DND-41 (cell line): ENCODE measurements at regions not wholly inside any gene's neighbourhood (a gene's known extent, or its start where the extent isn't known, plus 50 kb on each side); places are given as distances from the start of the nearest gene placed in this dataset.

Experiments
- ATAC-seq: fragments of 200-7000 bp; cut with Tn5 transposase; 3 replicates; pipeline ENCODE4 v1.9.1; 2021; ENCODE audit warnings: low read depth; ENCODE audit not compliant: insufficient read depth
- DNase-seq: peaks from one replicate; pipeline ENCODE4 v3.0.0-alpha.2; 2020
- H2AFZ ChIP-seq: 2 replicates; pipeline ENCODE4 v1.6.0; 2012; ENCODE audit warnings: low read depth, low read length
- H3K27ac ChIP-seq: 2 replicates; pipeline ENCODE4 v1.5.1; 2012; ENCODE audit warnings: low read length, inconsistent platforms
- H3K27me3 ChIP-seq: fragments of 200-600 bp; sonication (generic); 2 replicates; pipeline ENCODE4 v1.6.0; 2012; ENCODE audit warnings: low read length, mild to moderate bottlenecking, inconsistent platforms; ENCODE audit not compliant: insufficient read depth, poor library complexity
- H3K36me3 ChIP-seq: 2 replicates; pipeline ENCODE4 v1.5.1; 2012; ENCODE audit warnings: low read length, inconsistent platforms; ENCODE audit not compliant: insufficient read depth
- H3K4me1 ChIP-seq: 2 replicates; pipeline ENCODE4 v1.5.1; 2012; ENCODE audit warnings: mild to moderate bottlenecking, low read length; ENCODE audit not compliant: insufficient read depth
- H3K4me2 ChIP-seq: 2 replicates; pipeline ENCODE4 v1.6.0; 2012; ENCODE audit warnings: mild to moderate bottlenecking, moderate library complexity, low read length, inconsistent platforms; ENCODE audit not compliant: insufficient read depth
- H3K4me3 ChIP-seq, 2 experiments: fragments of 200-600 bp in 1 of 2; shearing (Covaris generic) in 1 of 2; 2 replicates each; pipeline ENCODE4 v1.5.1; 2012 to 2016; ENCODE audit warnings: inconsistent platforms in 2 of 2, low read length in 2 of 2, mild to moderate bottlenecking in 2 of 2, low read depth in 1 of 2, moderate library complexity in 1 of 2
- H3K79me2 ChIP-seq: 2 replicates; pipeline ENCODE4 v1.6.0; 2012; ENCODE audit warnings: low read length, inconsistent platforms; ENCODE audit not compliant: insufficient read depth
- H3K9ac ChIP-seq: 2 replicates; pipeline ENCODE4 v1.6.0; 2012; ENCODE audit warnings: low read depth, mild to moderate bottlenecking, inconsistent platforms, low read length, moderate library complexity
- H3K9me3 ChIP-seq: 2 replicates; pipeline ENCODE4 v1.5.1; 2012; ENCODE audit warnings: low read length, moderate library complexity, mild to moderate bottlenecking, inconsistent platforms; ENCODE audit not compliant: insufficient read depth, severe bottlenecking
- H4K20me1 ChIP-seq: 2 replicates; pipeline ENCODE4 v1.6.0; 2012; ENCODE audit warnings: low read length; ENCODE audit not compliant: insufficient read depth
- EZH2 ChIP-seq: IDR thresholded peaks from 3 replicates; pipeline ENCODE4 v1.6.1; 2012; ENCODE audit warnings: borderline replicate concordance, low read depth, mild to moderate bottlenecking, moderate library complexity, low read length, inconsistent platforms; ENCODE audit not compliant: severe bottlenecking
- TF ChIP-seq, protein P1 (sequence below): IDR thresholded peaks from 2 replicates; pipeline ENCODE4 v1.5.1; 2012; ENCODE audit warnings: borderline replicate concordance, low read length, moderate library complexity, mild to moderate bottlenecking; ENCODE audit not compliant: poor library complexity, severe bottlenecking; ENCODE audit errors: extremely low read depth

GRCh38 chr6:84929212-84929611, 164.8 kb upstream of the TBX18 start:
- DNase-seq (no peak), ATAC-seq (no peak)
- no peaks in the 10 kb centered on the region for H4K20me1 ChIP-seq
- no peak for TF ChIP-seq EZH2
- TF ChIP-seq, protein P1, sequence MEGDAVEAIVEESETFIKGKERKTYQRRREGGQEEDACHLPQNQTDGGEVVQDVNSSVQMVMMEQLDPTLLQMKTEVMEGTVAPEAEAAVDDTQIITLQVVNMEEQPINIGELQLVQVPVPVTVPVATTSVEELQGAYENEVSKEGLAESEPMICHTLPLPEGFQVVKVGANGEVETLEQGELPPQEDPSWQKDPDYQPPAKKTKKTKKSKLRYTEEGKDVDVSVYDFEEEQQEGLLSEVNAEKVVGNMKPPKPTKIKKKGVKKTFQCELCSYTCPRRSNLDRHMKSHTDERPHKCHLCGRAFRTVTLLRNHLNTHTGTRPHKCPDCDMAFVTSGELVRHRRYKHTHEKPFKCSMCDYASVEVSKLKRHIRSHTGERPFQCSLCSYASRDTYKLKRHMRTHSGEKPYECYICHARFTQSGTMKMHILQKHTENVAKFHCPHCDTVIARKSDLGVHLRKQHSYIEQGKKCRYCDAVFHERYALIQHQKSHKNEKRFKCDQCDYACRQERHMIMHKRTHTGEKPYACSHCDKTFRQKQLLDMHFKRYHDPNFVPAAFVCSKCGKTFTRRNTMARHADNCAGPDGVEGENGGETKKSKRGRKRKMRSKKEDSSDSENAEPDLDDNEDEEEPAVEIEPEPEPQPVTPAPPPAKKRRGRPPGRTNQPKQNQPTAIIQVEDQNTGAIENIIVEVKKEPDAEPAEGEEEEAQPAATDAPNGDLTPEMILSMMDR = no peak
- no peak overlapping the region for H3K9ac ChIP-seq
- H3K4me2 ChIP-seq = no peak overlapping the region
- H3K9me3 ChIP-seq = no peaks in the 10 kb centered on the region
- no peaks in the 10 kb centered on the region for H3K36me3 ChIP-seq
- H3K27ac ChIP-seq = no peak overlapping the region
- H3K4me1 ChIP-seq = no peaks in the 10 kb centered on the region
- H2AFZ ChIP-seq = no peak overlapping the region
- no peaks in the 10 kb centered on the region for H3K79me2 ChIP-seq
- H3K4me3 ChIP-seq = no peak overlapping the region
- H3K27me3 ChIP-seq = no peaks in the 10 kb centered on the region

DNA sequence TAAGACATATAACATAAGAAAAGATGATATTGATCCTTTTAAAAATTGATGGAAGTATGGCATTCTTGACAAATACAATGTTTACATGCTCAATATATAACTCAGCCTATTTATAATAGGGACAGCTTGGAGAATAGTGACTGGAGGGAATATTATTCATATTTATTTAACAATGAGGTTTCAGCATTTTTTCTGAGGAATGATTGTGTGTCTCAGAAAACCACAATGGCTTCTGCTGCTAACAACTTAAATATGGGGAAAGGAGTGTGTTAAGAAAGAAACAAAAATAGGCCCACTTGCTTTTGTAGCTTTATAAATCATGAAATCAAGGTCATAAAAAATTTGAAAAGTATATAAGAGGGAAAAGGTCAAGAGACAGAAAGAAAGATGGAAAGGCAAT, 163.2 kb upstream of the TBX18 start:
- no peaks in the 10 kb centered on the region for H3K9me3 ChIP-seq
- H3K36me3 ChIP-seq = no peaks in the 10 kb centered on the region
- H3K4me2 ChIP-seq = no peak overlapping the region
- H3K79me2 ChIP-seq = no peaks in the 10 kb centered on the region
- no peak overlapping the region for H3K4me3 ChIP-seq
- H4K20me1 ChIP-seq = no peaks in the 10 kb centered on the region
- TF ChIP-seq, protein P1 = no peak
- TF ChIP-seq EZH2 = no peak
- H3K27me3 ChIP-seq = no peaks in the 10 kb centered on the region
- H2AFZ ChIP-seq = no peak overlapping the region
- H3K9ac ChIP-seq = no peak overlapping the region
- ATAC-seq = no peak
- no peak for DNase-seq
- H3K4me1 ChIP-seq = no peaks in the 10 kb centered on the region
- H3K27ac ChIP-seq = no peak overlapping the region

- H4K20me1 ChIP-seq = no peaks in the 10 kb centered on the region
- DNase-seq = no peak
- H3K4me1 ChIP-seq = no peaks in the 10 kb centered on the region
- no peak overlapping the region for H2AFZ ChIP-seq
- H3K4me2 ChIP-seq = no peak overlapping the region
- no peak overlapping the region for H3K4me3 ChIP-seq
- H3K9ac ChIP-seq = no peak overlapping the region
- H3K79me2 ChIP-seq = no peaks in the 10 kb centered on the region
- no peak overlapping the region for H3K27ac ChIP-seq
- no peaks in the 10 kb centered on the region for H3K36me3 ChIP-seq
- no peak for ATAC-seq
- TF ChIP-seq, protein P1 = no peak
- no peak for TF ChIP-seq EZH2
- no peaks in the 10 kb centered on the region for H3K27me3 ChIP-seq
- H3K9me3 ChIP-seq = no peaks in the 10 kb centered on the region
These were observed 162.1 kb upstream of the TBX18 start for GRCh38 chr6:84926189-84927155.
